Trophoblast cell (in vitro differentiated cells and primary cell): ENCODE measurements at regions not wholly inside any gene's neighbourhood (a gene's known extent, or its start where the extent isn't known, plus 50 kb on each side); places are given as distances from the start of the nearest gene placed in this dataset.

Source experiments
- DNase-seq, 2 donors: peaks; one replicate each; pipeline ENCODE4 v3.0.0-alpha.2; 2016
- H2AFZ ChIP-seq: 2 replicates; pipeline ENCODE4 v1.6.1; 2013; ENCODE audit warnings: low read length, moderate library complexity, mild to moderate bottlenecking; ENCODE audit not compliant: insufficient read depth, poor library complexity
- H2AK5ac ChIP-seq: 2 replicates; pipeline ENCODE4 v1.6.1; 2013; ENCODE audit warnings: mild to moderate bottlenecking, low read length
- H2BK120ac ChIP-seq: 2 replicates; pipeline ENCODE4 v1.6.1; 2013; ENCODE audit warnings: low read length, mild to moderate bottlenecking, moderate library complexity; ENCODE audit not compliant: insufficient read depth, poor library complexity
- H2BK12ac ChIP-seq: 2 replicates; pipeline ENCODE4 v1.6.1; 2013; ENCODE audit warnings: mild to moderate bottlenecking, low read length, moderate library complexity
- H2BK5ac ChIP-seq: 2 replicates; pipeline ENCODE4 v1.6.1; 2013; ENCODE audit warnings: low read length, low read depth, moderate library complexity, mild to moderate bottlenecking; ENCODE audit not compliant: poor library complexity
- H3K14ac ChIP-seq: 2 replicates; pipeline ENCODE4 v1.6.1; 2013; ENCODE audit warnings: mild to moderate bottlenecking, low read length
- H3K18ac ChIP-seq: 2 replicates; pipeline ENCODE4 v1.6.1; 2013; ENCODE audit warnings: mild to moderate bottlenecking, low read length
- H3K23ac ChIP-seq: 2 replicates; pipeline ENCODE4 v1.6.1; 2013; ENCODE audit warnings: low read length
- H3K27ac ChIP-seq: 2 replicates; pipeline ENCODE4 v1.5.1; 2013; ENCODE audit warnings: low read depth, mild to moderate bottlenecking, inconsistent platforms, low read length, moderate library complexity
- H3K27me3 ChIP-seq: 2 replicates; pipeline ENCODE4 v1.6.1; 2013; ENCODE audit warnings: inconsistent platforms, mild to moderate bottlenecking, low read length, moderate library complexity; ENCODE audit not compliant: insufficient read depth
- H3K36me3 ChIP-seq, 2 experiments: 1 replicate in 1 of 2; 2 replicates in 1 of 2; pipeline ENCODE4 v1.6.1; 2013; ENCODE audit warnings: low read length in 2 of 2, mild to moderate bottlenecking in 2 of 2, moderate library complexity in 1 of 2; ENCODE audit not compliant: insufficient read depth in 2 of 2, control insufficient read depth in 1 of 2
- H3K4ac ChIP-seq: 2 replicates; pipeline ENCODE4 v1.6.1; 2013; ENCODE audit warnings: low read depth, mild to moderate bottlenecking, low read length, moderate library complexity
- H3K4me1 ChIP-seq, 2 experiments: 1 replicate in 1 of 2; 2 replicates in 1 of 2; pipeline ENCODE4 v1.6.1; 2013; ENCODE audit warnings: low read length in 2 of 2, mild to moderate bottlenecking in 2 of 2, moderate library complexity in 1 of 2; ENCODE audit not compliant: insufficient read depth in 2 of 2, control insufficient read depth in 1 of 2
- H3K4me2 ChIP-seq: 2 replicates; pipeline ENCODE4 v1.6.1; 2013; ENCODE audit warnings: inconsistent platforms, mild to moderate bottlenecking, low read length, moderate library complexity
- H3K4me3 ChIP-seq: 2 replicates; pipeline ENCODE4 v1.5.1; 2013; ENCODE audit warnings: mild to moderate bottlenecking, low read depth, low read length, inconsistent platforms
- H3K79me1 ChIP-seq: one replicate; pipeline ENCODE4 v1.6.1; 2013; ENCODE audit warnings: low read length
- H3K79me2 ChIP-seq: 2 replicates; pipeline ENCODE4 v1.6.1; 2013; ENCODE audit warnings: low read length, mild to moderate bottlenecking; ENCODE audit not compliant: control insufficient read depth, insufficient read depth, poor library complexity
- H3K9ac ChIP-seq: 2 replicates; pipeline ENCODE4 v1.6.1; 2013; ENCODE audit warnings: mild to moderate bottlenecking, low read length
- H3K9me3 ChIP-seq: 2 replicates; pipeline ENCODE4 v1.6.1; 2013; ENCODE audit warnings: low read depth, mild to moderate bottlenecking, control low read depth, inconsistent platforms, low read length; ENCODE audit not compliant: insufficient read depth
- H4K12ac ChIP-seq: 2 replicates; pipeline ENCODE4 v1.6.1; 2013; ENCODE audit warnings: low read depth, mild to moderate bottlenecking, low read length, moderate library complexity
- H4K8ac ChIP-seq: 2 replicates; pipeline ENCODE4 v1.6.1; 2013; ENCODE audit warnings: low read depth, mild to moderate bottlenecking, low read length, moderate library complexity
- H4K91ac ChIP-seq: one replicate; pipeline ENCODE4 v1.6.1; 2013; ENCODE audit warnings: low read depth, mild to moderate bottlenecking, low read length, moderate library complexity
- WGBS: extraction: QIAGEN DNeasy Blood & Tissue Kit; methylation state at CpG from one replicate; pipeline ENCODE4 v1.1.7; 2013; ENCODE audit warnings: missing lambda C conversion rate; ENCODE audit not compliant: insufficient read length, insufficient coverage; ENCODE audit errors: extremely low coverage; 5-methylcytosine and 5-hydroxymethylcytosine counted together

DNA sequence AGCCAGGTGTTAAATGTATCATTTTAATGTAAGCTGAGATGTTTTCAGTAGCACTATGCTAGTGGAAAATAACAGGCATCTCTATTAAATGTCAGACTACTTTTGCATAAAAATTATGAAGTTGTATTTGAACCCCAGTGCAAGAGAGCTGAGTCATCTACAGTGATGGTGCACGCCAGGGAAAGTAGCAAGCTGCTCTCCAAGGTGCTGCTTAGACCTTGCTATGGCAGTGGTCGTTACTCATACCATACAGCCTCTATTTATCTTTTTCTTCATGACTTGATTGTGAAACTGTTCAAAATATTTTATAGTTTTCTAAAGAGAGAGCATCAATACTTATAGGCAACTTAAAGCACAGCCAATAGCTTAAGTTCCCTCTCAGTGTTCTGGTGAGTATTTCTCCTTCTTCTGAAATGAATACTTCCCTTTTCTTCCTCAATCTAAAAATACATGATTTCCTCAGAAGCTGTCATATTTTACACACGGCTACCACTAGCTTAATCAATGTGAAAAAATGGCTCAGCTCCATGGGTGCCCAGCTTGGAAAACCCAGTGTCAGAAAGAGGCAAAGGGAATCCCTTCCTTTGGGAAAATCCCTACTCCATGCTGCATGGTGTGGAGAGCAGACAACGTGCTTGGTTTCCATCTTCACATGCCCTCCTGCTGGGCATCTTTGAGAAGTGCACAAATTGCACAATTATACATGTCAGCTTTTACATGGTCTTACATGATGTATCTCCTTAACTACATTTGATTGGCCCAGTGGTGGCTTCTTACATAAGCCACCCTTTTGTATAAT lies 105.6 kb downstream of the ELOVL4 start:
- Histone ChIP-seq H3K14ac (no peak overlapping the region), H3K9me3 (no peaks in the 10 kb centered on the region)

DNA sequence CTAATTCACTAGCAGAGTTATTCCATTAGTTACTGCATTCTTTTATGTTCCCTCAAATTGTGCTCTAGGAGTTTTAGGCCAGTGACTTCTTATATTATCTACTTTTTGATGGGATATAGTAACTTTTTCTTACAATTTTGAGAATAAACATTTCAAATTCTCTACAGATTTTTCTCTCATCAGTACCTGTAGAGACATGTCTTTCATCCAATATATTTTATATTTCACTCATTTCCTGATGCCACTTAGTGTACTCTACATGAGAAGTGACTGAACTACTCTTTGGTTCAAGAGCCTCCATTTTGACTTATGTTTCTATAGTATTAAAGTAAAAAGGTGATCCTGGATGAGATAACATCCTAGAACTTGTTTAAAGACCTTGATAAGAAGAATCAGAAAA lies 108.5 kb downstream of the ELOVL4 start:
- H2BK12ac ChIP-seq: no peak overlapping the region
- no peak for DNase-seq
- H3K18ac ChIP-seq: no peak overlapping the region
- H2AFZ ChIP-seq: no peak overlapping the region
- no peak overlapping the region for H3K23ac ChIP-seq
- no peak overlapping the region for H4K8ac ChIP-seq
- H2BK120ac ChIP-seq: no peak overlapping the region
- no peak overlapping the region for H3K27ac ChIP-seq
- no peaks in the 10 kb centered on the region for H3K36me3 ChIP-seq
- H2BK5ac ChIP-seq: no peak overlapping the region
- no peak overlapping the region for H4K12ac ChIP-seq
- H3K4me2 ChIP-seq: no peak overlapping the region
- H3K27me3 ChIP-seq: no peaks in the 10 kb centered on the region
- H3K4me1 ChIP-seq: no peaks in the 10 kb centered on the region
- no peak overlapping the region for H2AK5ac ChIP-seq
- H3K9ac ChIP-seq: no peak overlapping the region
- no peaks in the 10 kb centered on the region for H3K9me3 ChIP-seq
- H3K4ac ChIP-seq: no peak overlapping the region
- H3K79me1 ChIP-seq: peaks cover 8% of the 10 kb centered on the region
- no peak overlapping the region for H3K4me3 ChIP-seq
- no peaks in the 10 kb centered on the region for H3K79me2 ChIP-seq
- H3K14ac ChIP-seq: no peak overlapping the region
- no peak overlapping the region for H4K91ac ChIP-seq

More for the DNA sequence above, 105.6 kb downstream of the ELOVL4 start:
- H3K18ac ChIP-seq: no peak overlapping the region
- H2BK12ac ChIP-seq: no peak overlapping the region
- no peak overlapping the region for H3K4ac ChIP-seq
- no peaks in the 10 kb centered on the region for H3K36me3 ChIP-seq
- no peak overlapping the region for H4K12ac ChIP-seq
- H3K4me1 ChIP-seq: no peaks in the 10 kb centered on the region
- H3K27me3 ChIP-seq: no peaks in the 10 kb centered on the region
- H3K9ac ChIP-seq: no peak overlapping the region
- H4K8ac ChIP-seq: no peak overlapping the region
- H2BK5ac ChIP-seq: no peak overlapping the region
- no peak overlapping the region for H2AFZ ChIP-seq
- no peaks in the 10 kb centered on the region for H3K79me2 ChIP-seq
- no peak for DNase-seq
- no peak overlapping the region for H3K23ac ChIP-seq
- no peak overlapping the region for H3K4me2 ChIP-seq
- H3K27ac ChIP-seq: no peak overlapping the region
- no peak overlapping the region for H2AK5ac ChIP-seq
- H4K91ac ChIP-seq: no peak overlapping the region
- H2BK120ac ChIP-seq: no peak overlapping the region
- H3K79me1 ChIP-seq: no peaks in the 10 kb centered on the region
- WGBS: no CpG with 5 or more reads among the region's 4 CpGs
- H3K4me3 ChIP-seq: no peak overlapping the region

DNA sequence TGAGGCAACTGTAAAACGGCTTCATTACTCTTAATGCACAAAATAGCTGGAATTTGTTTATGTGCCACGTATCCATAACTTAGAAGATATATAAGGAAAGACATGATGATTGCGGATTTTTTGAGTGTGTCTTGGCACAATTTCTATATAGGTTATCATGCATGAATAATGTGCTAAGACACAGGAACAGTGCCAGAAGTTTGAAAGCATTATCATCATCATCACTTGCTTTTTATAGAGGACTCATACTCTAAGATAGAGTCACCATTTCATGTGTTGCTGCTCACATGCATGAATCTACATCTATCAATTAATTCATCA lies 113.4 kb downstream of the ELOVL4 start:
- H4K91ac ChIP-seq: no peak overlapping the region
- H3K4me2 ChIP-seq: no peak overlapping the region
- H3K27me3 ChIP-seq: no peaks in the 10 kb centered on the region
- no peak overlapping the region for H3K23ac ChIP-seq
- H3K79me1 ChIP-seq: peaks cover 18% of the 10 kb centered on the region
- no peak overlapping the region for H2BK5ac ChIP-seq
- no peaks in the 10 kb centered on the region for H3K9me3 ChIP-seq
- WGBS: no CpG with 5 or more reads among the region's 3 CpGs
- no peak overlapping the region for H4K12ac ChIP-seq
- no peak overlapping the region for H3K4me3 ChIP-seq
- H2AFZ ChIP-seq: no peak overlapping the region
- H3K14ac ChIP-seq: no peak overlapping the region
- no peaks in the 10 kb centered on the region for H3K4me1 ChIP-seq
- no peak overlapping the region for H3K9ac ChIP-seq
- H3K18ac ChIP-seq: no peak overlapping the region
- peak overlapping the region; percentile 90 for H3K27ac ChIP-seq
- H2BK12ac ChIP-seq: no peak overlapping the region
- H2BK120ac ChIP-seq: no peak overlapping the region
- no peak overlapping the region for H2AK5ac ChIP-seq
- H3K79me2 ChIP-seq: no peaks in the 10 kb centered on the region
- H3K36me3 ChIP-seq: no peaks in the 10 kb centered on the region
- no peak for DNase-seq
- no peak overlapping the region for H3K4ac ChIP-seq
- no peak overlapping the region for H4K8ac ChIP-seq

DNA sequence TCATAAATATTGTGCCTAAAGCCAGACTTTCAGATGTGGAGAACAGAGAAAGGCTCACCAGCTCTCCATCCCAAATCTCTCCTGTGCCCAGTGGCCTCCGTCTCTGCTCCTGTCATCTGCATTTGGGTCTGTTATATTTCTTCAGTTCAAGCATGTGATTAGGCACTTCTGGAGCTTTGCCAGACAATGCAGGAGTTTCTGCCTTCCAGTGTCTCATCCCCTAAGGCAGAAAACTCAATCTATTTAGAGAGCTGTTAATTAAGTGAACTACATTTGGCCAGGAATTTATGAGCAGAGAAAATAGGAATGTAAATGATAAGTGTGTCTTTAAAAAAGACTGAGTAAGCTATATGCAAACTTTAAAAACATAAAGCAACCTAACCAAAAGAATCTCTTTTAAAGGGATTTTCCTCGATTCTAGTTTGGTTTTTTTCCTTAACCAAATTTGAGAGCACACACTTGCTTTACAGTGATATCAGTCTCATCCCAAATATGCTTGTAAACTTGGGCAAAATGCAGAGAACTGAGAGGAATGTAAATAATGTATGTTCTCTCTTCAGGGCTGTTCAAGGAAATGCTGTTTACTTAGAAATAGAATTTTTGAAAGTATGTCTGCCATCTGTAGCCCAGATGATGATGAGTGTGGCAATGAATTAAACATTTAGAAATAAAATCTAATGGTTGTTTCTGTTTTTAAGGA lies 113.9 kb downstream of the ELOVL4 start:
- WGBS: no CpG with 5 or more reads among the region's 2 CpGs
- no peak overlapping the region for H3K18ac ChIP-seq

More for the DNA sequence above, 113.9 kb downstream of the ELOVL4 start:
- peak; percentile 15 to 56 for DNase-seq
- peak overlapping the region; percentile 90 for H3K27ac ChIP-seq
- no peak overlapping the region for H3K4me3 ChIP-seq
- H3K23ac ChIP-seq: no peak overlapping the region
- H4K91ac ChIP-seq: no peak overlapping the region
- no peaks in the 10 kb centered on the region for H3K79me2 ChIP-seq
- H3K4ac ChIP-seq: no peak overlapping the region
- no peak overlapping the region for H3K9ac ChIP-seq
- H2AK5ac ChIP-seq: no peak overlapping the region
- no peak overlapping the region for H2BK120ac ChIP-seq
- no peak overlapping the region for H2BK12ac ChIP-seq
- no peaks in the 10 kb centered on the region for H3K27me3 ChIP-seq
- no peak overlapping the region for H2BK5ac ChIP-seq
- H4K8ac ChIP-seq: no peak overlapping the region
- H3K36me3 ChIP-seq: no peaks in the 10 kb centered on the region
- no peak overlapping the region for H3K4me2 ChIP-seq
- H2AFZ ChIP-seq: no peak overlapping the region
- H3K79me1 ChIP-seq: peaks cover 18% of the 10 kb centered on the region
- no peaks in the 10 kb centered on the region for H3K4me1 ChIP-seq
- no peak overlapping the region for H4K12ac ChIP-seq
- no peaks in the 10 kb centered on the region for H3K9me3 ChIP-seq
- no peak overlapping the region for H3K14ac ChIP-seq
